ENCODE measurements at regions not wholly inside any gene's neighbourhood (a gene's known extent, or its start where the extent isn't known, plus 50 kb on each side); places are given as distances from the start of the nearest gene placed in this dataset.

DNA sequence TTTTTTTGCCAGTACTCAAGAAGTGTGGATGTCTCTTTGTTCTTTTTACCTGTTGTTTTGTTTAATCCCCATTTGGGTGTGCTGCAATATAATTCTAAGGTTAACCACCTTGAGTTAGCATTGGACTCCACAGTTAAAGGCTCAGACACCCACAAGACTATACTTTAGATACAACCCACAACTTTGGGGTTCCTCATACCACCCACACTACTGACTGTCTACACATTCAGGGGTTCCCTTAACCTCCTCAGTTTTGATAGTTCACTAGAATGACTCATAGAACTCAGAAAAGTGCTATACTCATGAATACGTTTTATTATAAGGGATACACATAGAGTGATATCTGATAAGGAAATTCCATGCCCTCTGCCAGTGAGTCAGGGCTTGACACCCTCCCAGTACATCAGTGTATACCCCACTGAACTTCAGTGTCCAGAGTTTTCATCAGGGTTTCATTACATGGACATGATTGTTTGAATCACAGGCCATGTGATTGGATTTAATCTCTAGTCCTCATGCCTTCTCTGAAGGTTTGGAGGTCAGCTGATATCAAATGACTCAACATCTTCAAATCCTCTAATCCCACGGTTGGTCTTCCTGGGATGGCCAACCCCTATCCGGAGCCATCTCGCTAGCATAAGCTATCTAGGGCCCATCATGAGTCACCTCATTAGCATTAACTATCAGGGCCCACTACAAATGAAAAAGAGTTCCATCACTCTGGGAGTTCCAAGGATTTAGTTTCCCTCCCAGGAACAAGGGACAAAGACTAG, 357.7 kb upstream of the EMCN start:
- Histone ChIP-seq H3K4me3 (no peak overlapping the region), H3K36me3 (ENCODE audit: control insufficient read depth in 4 of 4, insufficient read depth in 4 of 4, low read length in 4 of 4) (no peaks in the 10 kb centered on the region), H3K27me3 (ENCODE audit: control insufficient read depth in 3 of 3, insufficient read depth in 3 of 3, low read length in 2 of 3) (no peaks in the 10 kb centered on the region), H3K9me3 (ENCODE audit: control insufficient read depth in 4 of 4, insufficient read depth in 3 of 4, low read length in 3 of 4) (no peaks in the 10 kb centered on the region), H3K27ac (ENCODE audit: low read depth in 1 of 2, low read length in 1 of 2) (no peak overlapping the region), H3K9ac (ENCODE audit: insufficient read depth in 1 of 2, low read length in 2 of 2) (no peak overlapping the region), H3K4me1 (ENCODE audit: control insufficient read depth in 5 of 5, insufficient read depth in 5 of 5, low read length in 5 of 5) (no peaks in the 10 kb centered on the region)
- no peak for ATAC-seq (ENCODE audit: insufficient read depth, low FRiP score)
- TF ChIP-seq, protein P1, sequence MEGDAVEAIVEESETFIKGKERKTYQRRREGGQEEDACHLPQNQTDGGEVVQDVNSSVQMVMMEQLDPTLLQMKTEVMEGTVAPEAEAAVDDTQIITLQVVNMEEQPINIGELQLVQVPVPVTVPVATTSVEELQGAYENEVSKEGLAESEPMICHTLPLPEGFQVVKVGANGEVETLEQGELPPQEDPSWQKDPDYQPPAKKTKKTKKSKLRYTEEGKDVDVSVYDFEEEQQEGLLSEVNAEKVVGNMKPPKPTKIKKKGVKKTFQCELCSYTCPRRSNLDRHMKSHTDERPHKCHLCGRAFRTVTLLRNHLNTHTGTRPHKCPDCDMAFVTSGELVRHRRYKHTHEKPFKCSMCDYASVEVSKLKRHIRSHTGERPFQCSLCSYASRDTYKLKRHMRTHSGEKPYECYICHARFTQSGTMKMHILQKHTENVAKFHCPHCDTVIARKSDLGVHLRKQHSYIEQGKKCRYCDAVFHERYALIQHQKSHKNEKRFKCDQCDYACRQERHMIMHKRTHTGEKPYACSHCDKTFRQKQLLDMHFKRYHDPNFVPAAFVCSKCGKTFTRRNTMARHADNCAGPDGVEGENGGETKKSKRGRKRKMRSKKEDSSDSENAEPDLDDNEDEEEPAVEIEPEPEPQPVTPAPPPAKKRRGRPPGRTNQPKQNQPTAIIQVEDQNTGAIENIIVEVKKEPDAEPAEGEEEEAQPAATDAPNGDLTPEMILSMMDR (IDR thresholded peaks at IDR 0.05; ENCODE audit: control extremely low read depth, extremely low read depth): no peak
- no peak for DNase-seq
- WGBS, 2 donors: 90 to 96% methylated on average over 4 of the region's 4 CpGs

DNA sequence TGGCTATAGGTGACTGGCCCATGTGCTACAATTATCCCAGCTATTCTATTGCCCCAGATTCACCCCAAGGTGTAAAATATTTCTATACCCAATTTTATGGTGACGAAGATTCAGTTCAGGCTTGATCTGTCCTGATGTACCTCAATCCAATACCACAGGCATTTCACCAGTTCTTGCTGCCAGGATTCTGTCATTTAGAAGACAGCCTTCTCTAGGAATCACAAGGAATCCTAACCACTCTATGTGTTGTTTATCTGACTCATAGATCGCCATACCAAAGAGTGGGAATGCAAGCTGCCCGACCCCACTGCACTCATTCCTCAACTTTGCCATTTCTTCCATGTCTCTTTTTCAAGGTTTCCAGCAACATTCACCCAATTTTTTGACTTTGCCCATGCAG, 355.0 kb upstream of the EMCN start:
- WGBS, 2 donors: 95 to 97% methylated on average over 3 of the region's 3 CpGs
- no peak for DNase-seq

DNA sequence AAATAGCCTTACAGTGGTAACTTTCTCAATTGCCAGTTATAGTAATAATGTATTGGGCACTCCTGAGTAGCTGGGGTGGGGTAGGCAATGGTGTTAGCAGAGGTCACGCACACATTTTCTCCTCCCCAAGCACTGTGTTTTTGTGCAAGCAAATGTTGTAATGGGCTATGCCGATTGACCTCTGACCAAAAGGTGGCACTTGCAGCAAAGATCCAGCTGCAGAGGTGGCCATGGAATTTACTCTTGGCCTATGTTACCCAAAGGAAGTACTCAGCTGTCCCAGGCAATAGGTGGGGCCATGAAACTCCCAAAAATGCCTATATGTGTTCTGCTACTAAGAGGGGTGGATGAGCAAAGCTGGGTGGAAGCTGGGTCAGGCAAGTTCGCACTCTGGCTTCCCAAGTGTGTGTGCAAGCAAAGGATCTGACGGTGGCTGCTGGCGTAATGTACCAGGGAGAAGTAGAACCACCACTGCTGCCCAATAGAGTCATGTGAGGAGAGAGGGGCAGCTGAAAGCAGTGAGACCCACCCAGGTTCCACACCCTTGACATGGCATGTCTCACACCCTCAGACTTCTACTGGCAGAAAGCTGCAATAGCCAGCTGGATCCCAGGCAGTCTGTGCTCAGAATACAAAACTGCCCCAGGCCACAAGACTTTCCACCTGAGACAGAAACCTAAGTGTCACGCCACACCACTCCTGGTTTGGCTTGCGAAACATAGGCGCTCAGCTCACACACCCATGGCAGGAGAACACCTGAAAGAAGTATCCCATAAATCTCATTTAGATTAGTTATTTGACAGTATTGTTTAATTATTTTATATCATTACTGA, 353.3 kb upstream of the EMCN start:
- H3K27me3 ChIP-seq (ENCODE audit: control insufficient read depth in 3 of 3, insufficient read depth in 3 of 3, low read length in 2 of 3): no peaks in the 10 kb centered on the region
- ATAC-seq (ENCODE audit: insufficient read depth, low FRiP score): no peak
- 86 to 94% methylated on average over 8 of the region's 8 CpGs for WGBS, 2 donors
- no peak overlapping the region for H3K9ac ChIP-seq (ENCODE audit: insufficient read depth in 1 of 2, low read length in 2 of 2)
- no peaks in the 10 kb centered on the region for H3K36me3 ChIP-seq (ENCODE audit: control insufficient read depth in 4 of 4, insufficient read depth in 4 of 4, low read length in 4 of 4)
- H3K4me1 ChIP-seq (ENCODE audit: control insufficient read depth in 5 of 5, insufficient read depth in 5 of 5, low read length in 5 of 5): no peaks in the 10 kb centered on the region
- TF ChIP-seq, protein P1 (IDR thresholded peaks at IDR 0.05; ENCODE audit: control extremely low read depth, extremely low read depth): no peak
- DNase-seq: no peak
- H3K4me3 ChIP-seq: no peak overlapping the region
- no peaks in the 10 kb centered on the region for H3K9me3 ChIP-seq (ENCODE audit: control insufficient read depth in 4 of 4, insufficient read depth in 3 of 4, low read length in 3 of 4)
- H3K27ac ChIP-seq (ENCODE audit: low read depth in 1 of 2, low read length in 1 of 2): no peak overlapping the region

More for the DNA sequence above, 355.0 kb upstream of the EMCN start:
- Histone ChIP-seq H3K9ac (ENCODE audit: insufficient read depth in 1 of 2, low read length in 2 of 2) (no peak overlapping the region), H3K36me3 (ENCODE audit: control insufficient read depth in 4 of 4, insufficient read depth in 4 of 4, low read length in 4 of 4) (no peaks in the 10 kb centered on the region), H3K4me1 (ENCODE audit: control insufficient read depth in 5 of 5, insufficient read depth in 5 of 5, low read length in 5 of 5) (no peaks in the 10 kb centered on the region), H3K27ac (ENCODE audit: low read depth in 1 of 2, low read length in 1 of 2) (no peak overlapping the region), H3K27me3 (ENCODE audit: control insufficient read depth in 3 of 3, insufficient read depth in 3 of 3, low read length in 2 of 3) (no peaks in the 10 kb centered on the region), H3K4me3 (no peak overlapping the region), H3K9me3 (ENCODE audit: control insufficient read depth in 4 of 4, insufficient read depth in 3 of 4, low read length in 3 of 4) (no peaks in the 10 kb centered on the region)
- TF ChIP-seq, protein P1 (IDR thresholded peaks at IDR 0.05; ENCODE audit: control extremely low read depth, extremely low read depth): no peak
- no peak for ATAC-seq (ENCODE audit: insufficient read depth, low FRiP score)

All from lung (tissue), 11 donors.